ENCODE measurements at regions not wholly inside any gene's neighbourhood (a gene's known extent, or its start where the extent isn't known, plus 50 kb on each side); places are given as distances from the start of the nearest gene placed in this dataset.

DNA sequence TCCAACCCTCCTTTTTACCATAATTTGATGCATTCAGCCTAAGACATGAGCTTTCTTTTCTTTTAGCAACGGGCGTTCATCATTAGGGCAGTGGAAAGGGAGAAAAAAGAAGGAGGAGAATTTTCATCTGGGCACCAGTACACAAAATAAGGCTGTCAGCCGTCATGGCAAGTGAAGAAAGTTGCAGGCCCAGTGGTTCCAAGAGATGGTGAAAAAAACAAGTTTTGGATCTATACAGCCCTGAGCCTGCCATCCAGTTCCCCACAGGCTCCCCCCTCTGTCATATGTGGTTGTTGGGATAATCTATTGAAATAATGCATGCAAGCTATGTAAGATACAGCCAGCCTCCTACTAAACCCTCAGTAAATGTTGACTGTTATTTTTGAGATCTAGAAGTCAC lies 500.6 kb upstream of the PROK2 start:
- Histone ChIP-seq H4K20me1 (ENCODE audit: insufficient read depth) (no peaks in the 10 kb centered on the region), H3K27me3 (ENCODE audit: insufficient read depth) (peaks cover 20% of the 10 kb centered on the region; the same call in 1 of the 2 replicates), H2AFZ (ENCODE audit: low read depth) (no peak overlapping the region), H3K4me2 (no peak overlapping the region), H3F3A (replicated peaks; ENCODE audit: insufficient read depth) (peaks cover 3% of the 10 kb centered on the region), H3K9ac (no peak overlapping the region), H3K9me2 (no peaks in the 10 kb centered on the region), H3K79me2 (ENCODE audit: insufficient read depth) (no peaks in the 10 kb centered on the region), H3K27ac (ENCODE audit: low read depth in 2 of 2, low read length in 1 of 2) (no peak overlapping the region), H3K9me3 (no peaks in the 10 kb centered on the region), H3K36me3 (replicated peaks in 1 of 2; ENCODE audit: control insufficient read depth in 1 of 2, insufficient read depth in 2 of 2, low read length in 1 of 2) (no peaks in the 10 kb centered on the region), H3K4me1 (ENCODE audit: control insufficient read depth in 1 of 2, insufficient read depth in 2 of 2, low read depth in 1 of 2, low read length in 1 of 2) (peaks cover 0 to 23% of the 10 kb centered on the region in 2 experiments; a peak in 2 of 4 replicates), H3K4me3 (ENCODE audit: low read depth in 2 of 2, low read length in 1 of 2) (no peak overlapping the region)
- WGBS (ENCODE audit: low lambda C conversion rate) = 64% methylated on average over 3 of the region's 3 CpGs
- no peak for TF ChIP-seq EZH2phosphoT487 (IDR thresholded peaks at IDR 0.05; ENCODE audit: borderline replicate concordance, low read depth)
- TF ChIP-seq ELF1 (IDR thresholded peaks at IDR 0.05) = no peak
- TF ChIP-seq GATA2 (CRISPR knock-in tag; IDR thresholded peaks at IDR 0.05) = no peak
- no peak for TF ChIP-seq TCF12 (IDR thresholded peaks at IDR 0.05)
- no peak for TF ChIP-seq PBX3 (IDR thresholded peaks at IDR 0.05)
- TF ChIP-seq GABPA (IDR thresholded peaks at IDR 0.05; ENCODE audit: low read depth) = no peak
- TF ChIP-seq MEF2A (IDR thresholded peaks at IDR 0.05; ENCODE audit: borderline replicate concordance, low read depth) = no peak
- TF ChIP-seq RCOR1 (IDR thresholded peaks at IDR 0.05; ENCODE audit: low read length) = no peak
- TF ChIP-seq EP300 (IDR thresholded peaks at IDR 0.05; ENCODE audit: borderline replicate concordance in 1 of 2, low read depth in 1 of 2, low read length in 1 of 2) = no peak
- TF ChIP-seq NFIC (IDR thresholded peaks at IDR 0.05; ENCODE audit: borderline replicate concordance) = no peak
- no peak for DNase-seq
- ChIA-PET POLR2A (no interaction called here), CTCF (interaction anchor here (0.7 to 1.0 kb wide), 2 partner anchors 248 to 411 kb away, joined by 3 to 4 read pairs; no protein-coding TSS in a partner anchor)

DNA sequence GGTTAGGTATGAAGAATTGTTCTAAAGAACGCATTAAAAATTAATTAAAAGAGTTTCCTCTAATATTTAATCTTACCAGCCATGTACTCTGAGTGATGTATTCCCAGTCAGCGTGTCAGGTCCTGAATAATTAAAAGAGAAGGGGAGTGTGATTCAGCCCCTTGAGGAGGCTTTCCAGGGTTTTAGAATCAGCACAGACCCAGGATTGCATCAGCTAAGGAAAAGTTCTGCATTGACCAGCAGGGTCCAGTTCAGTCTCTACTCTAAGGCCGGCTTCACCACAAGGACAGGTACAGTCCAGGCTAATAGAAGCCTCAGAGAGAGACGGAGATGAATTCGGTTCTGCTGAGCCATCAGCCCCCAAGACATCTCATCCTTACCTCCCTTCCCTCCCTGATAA lies 499.5 kb upstream of the PROK2 start:
- DNase-seq = no peak
- no peaks in the 10 kb centered on the region for H3K36me3 ChIP-seq (replicated peaks in 1 of 2; ENCODE audit: control insufficient read depth in 1 of 2, insufficient read depth in 2 of 2, low read length in 1 of 2)
- no peak overlapping the region for H2AFZ ChIP-seq (ENCODE audit: low read depth)
- H3K27ac ChIP-seq (ENCODE audit: low read depth in 2 of 2, low read length in 1 of 2) = no peak overlapping the region
- 44% methylated on average over 5 of the region's 5 CpGs for WGBS (ENCODE audit: low lambda C conversion rate)
- peaks cover under 1% of the 10 kb centered on the region for H3F3A ChIP-seq (replicated peaks; ENCODE audit: insufficient read depth)
- no peak overlapping the region for H3K9ac ChIP-seq
- no peak overlapping the region for H3K4me3 ChIP-seq (ENCODE audit: low read depth in 2 of 2, low read length in 1 of 2)
- peaks cover 20% of the 10 kb centered on the region; the same call in 1 of the 2 replicates for H3K27me3 ChIP-seq (ENCODE audit: insufficient read depth)
- no peaks in the 10 kb centered on the region for H4K20me1 ChIP-seq (ENCODE audit: insufficient read depth)
- ChIA-PET POLR2A (no interaction called here), CTCF (no interaction called here)
- no peak for TF ChIP-seq GATA2 (CRISPR knock-in tag; IDR thresholded peaks at IDR 0.05)
- no peak for TF ChIP-seq GABPA (IDR thresholded peaks at IDR 0.05; ENCODE audit: low read depth)
- TF ChIP-seq SMC3 (IDR thresholded peaks at IDR 0.05; ENCODE audit: low read depth, low read length) = no peak
- no peak for TF ChIP-seq MEF2A (IDR thresholded peaks at IDR 0.05; ENCODE audit: borderline replicate concordance, low read depth)
- TF ChIP-seq YY1 (IDR thresholded peaks at IDR 0.05; ENCODE audit: low read depth) = no peak
- no peak for TF ChIP-seq NFIC (IDR thresholded peaks at IDR 0.05; ENCODE audit: borderline replicate concordance)
- TF ChIP-seq MXI1 (IDR thresholded peaks at IDR 0.05; ENCODE audit: low read depth, low read length) = no peak
- no peaks in the 10 kb centered on the region for H3K9me3 ChIP-seq
- no peaks in the 10 kb centered on the region for H3K9me2 ChIP-seq
- H3K79me2 ChIP-seq (ENCODE audit: insufficient read depth) = no peaks in the 10 kb centered on the region
- H3K4me1 ChIP-seq (ENCODE audit: control insufficient read depth in 1 of 2, insufficient read depth in 2 of 2, low read depth in 1 of 2, low read length in 1 of 2) = peaks cover 0 to 18% of the 10 kb centered on the region in 2 experiments; a peak in 2 of 4 replicates
- no peak overlapping the region for H3K4me2 ChIP-seq
